HepG2 (cell line): ENCODE measurements at regions not wholly inside any gene's neighbourhood (a gene's known extent, or its start where the extent isn't known, plus 50 kb on each side); places are given as distances from the start of the nearest gene placed in this dataset.

ENCODE experiments used
- ATAC-seq: fragments of 200-7000 bp; cut with Tn5 transposase; 3 replicates; pipeline ENCODE4 v1.9.1; 2020; ENCODE audit warnings: mild to moderate bottlenecking, moderate library complexity
- BruUV-seq: library from RNA; stranded (reverse); fragments of 400-500 nt; replicated peaks from 2 replicates; lab custom pipeline; 2021; lab: Mats Ljungman, UMichigan
- CTCF ChIA-PET: fragments of 300-600 bp; formaldehyde crosslinking; extraction: SDS; loops from one replicate; lab custom pipeline; 2021; ENCODE audit warnings: low total read pairs, inconsistent platforms, low intra/inter-chr PET ratio; lab: Yijun Ruan, JAX
- POLR2A ChIA-PET: fragments of 350-600 bp; sonication (Branson Sonifier 250); formaldehyde crosslinking; loops from one replicate; lab custom pipeline; 2020; ENCODE audit warnings: antibody characterized with exemption, inconsistent platforms; lab: Yijun Ruan, JAX
- DNase-seq: peaks from one replicate; pipeline ENCODE4 v3.0.0-alpha.2; 2015; ENCODE audit warnings: low spot score
- FAIRE-seq: peaks from 3 replicates; lab custom pipeline; 2011; peaks lifted over from hg19 to GRCh38; lab: Jason Lieb, UNC
- H2AFZ ChIP-seq: one replicate; pipeline ENCODE4 v1.6.1; 2011; ENCODE audit warnings: low read length, inconsistent platforms
- H3K27ac ChIP-seq: fragments of 300-600 bp; 3 replicates; pipeline ENCODE4 v1.8.0; 2011; ENCODE audit warnings: mixed run types, mild to moderate bottlenecking, mixed read lengths, low read length, inconsistent platforms; ENCODE audit not compliant: insufficient read depth; ENCODE audit errors: extremely low read length
- H3K27me3 ChIP-seq, 2 experiments: fragments of 200-600 bp in 1 of 2; 2 replicates in 1 of 2; 3 replicates in 1 of 2; pipeline versions ENCODE4 v1.6.0 to v1.8.0; 2011; ENCODE audit warnings: low read length in 2 of 2, mild to moderate bottlenecking in 2 of 2, moderate library complexity in 2 of 2, inconsistent platforms in 1 of 2; ENCODE audit not compliant: insufficient read depth in 2 of 2, control insufficient read depth in 1 of 2
- H3K36me3 ChIP-seq, 2 experiments: fragments of 200-600 bp in 1 of 2; replicated peaks in 1 of 2; 2 replicates in 1 of 2; 3 replicates in 1 of 2; pipeline versions ENCODE4 v1.5.1 to v1.8.0; 2011; ENCODE audit warnings: low read length in 2 of 2, inconsistent platforms in 1 of 2; ENCODE audit not compliant: insufficient read depth in 2 of 2, control insufficient read depth in 1 of 2
- H3K4me1 ChIP-seq: 2 replicates; pipeline ENCODE4 v1.5.1; 2012; ENCODE audit warnings: low read length, inconsistent platforms; ENCODE audit not compliant: insufficient read depth
- H3K4me2 ChIP-seq: 2 replicates; pipeline ENCODE4 v1.6.0; 2011; ENCODE audit warnings: low read depth, low read length, inconsistent platforms
- H3K4me3 ChIP-seq, 3 experiments: fragments of 200-600 bp in 1 of 3; sonication (generic), shearing (Covaris generic) in 1 of 3; replicated peaks in 1 of 3; 2 replicates each; pipeline ENCODE4 v1.5.1; 2011 to 2016; ENCODE audit warnings: low read length in 3 of 3, inconsistent platforms in 2 of 3, low read depth in 2 of 3, mild to moderate bottlenecking in 2 of 3, control low read depth in 1 of 3, mixed read lengths in 1 of 3; ENCODE audit not compliant: insufficient read depth in 1 of 3
- H3K79me2 ChIP-seq: one replicate; pipeline ENCODE4 v1.6.1; 2011; ENCODE audit warnings: low read length, inconsistent platforms; ENCODE audit not compliant: insufficient read depth
- H3K9ac ChIP-seq: 2 replicates; pipeline ENCODE4 v1.6.0; 2011; ENCODE audit warnings: mild to moderate bottlenecking, low read depth, low read length, inconsistent platforms; ENCODE audit not compliant: insufficient read depth
- H3K9me3 ChIP-seq: 2 replicates; pipeline ENCODE4 v1.5.1; 2012; ENCODE audit warnings: mild to moderate bottlenecking, low read length
- H4K20me1 ChIP-seq: 2 replicates; pipeline ENCODE4 v1.6.0; 2011; ENCODE audit warnings: inconsistent platforms, mild to moderate bottlenecking, low read length, moderate library complexity; ENCODE audit not compliant: insufficient read depth
- CTCF ChIP-seq: sonication (generic); formaldehyde crosslinking; IDR thresholded peaks from 2 replicates; pipeline ENCODE4 v1.5.0; 2020; ENCODE audit warnings: mild to moderate bottlenecking, missing genetic modification reagents, moderate library complexity
- FOSL1 ChIP-seq: sonication (generic); formaldehyde crosslinking; IDR thresholded peaks from 2 replicates; pipeline ENCODE4 v1.9.0; 2021; ENCODE audit warnings: missing genetic modification reagents, borderline replicate concordance
- KLF16 ChIP-seq, 2 experiments: sonication (generic) in 1 of 2; formaldehyde crosslinking in 1 of 2; IDR thresholded peaks; 2 replicates each; pipeline versions ENCODE4 v1.6.1 to v1.8.0; 2016 to 2023; ENCODE audit warnings: missing genetic modification reagents in 2 of 2, missing compliant biosample characterization in 1 of 2
- LCORL ChIP-seq, 2 experiments: fragments of 450-650 bp in 1 of 2; sonication (generic) in 1 of 2; formaldehyde crosslinking in 1 of 2; IDR thresholded peaks; 2 replicates each; pipeline versions ENCODE4 v1.5.0 to v1.6.1; 2017 to 2020; ENCODE audit warnings: antibody characterized with exemption in 1 of 2, missing genetic modification reagents in 1 of 2
- NCOA5 ChIP-seq: sonication (generic); formaldehyde crosslinking; IDR thresholded peaks from 2 replicates; pipeline ENCODE4 v1.4.0; 2020; ENCODE audit warnings: missing genetic modification reagents
- NKX3-1 ChIP-seq: sonication (generic); formaldehyde crosslinking; IDR thresholded peaks from 2 replicates; pipeline ENCODE4 v1.5.0; 2020; ENCODE audit warnings: missing genetic modification reagents
- ONECUT2 ChIP-seq: sonication (generic); formaldehyde crosslinking; IDR thresholded peaks from 2 replicates; pipeline ENCODE4 v1.4.0; 2020; ENCODE audit warnings: missing genetic modification reagents
- PCBP2 ChIP-seq: fragments of 200-400 bp; formaldehyde crosslinking; optimal IDR thresholded peaks from 2 replicates; pipeline ENCODE3; 2018; ENCODE audit warnings: low read length, low read depth; ENCODE audit not compliant: poor library complexity, severe bottlenecking
- PREB ChIP-seq: sonication (generic); formaldehyde crosslinking; IDR thresholded peaks from 2 replicates; pipeline ENCODE4 v1.4.0; 2020; ENCODE audit warnings: missing genetic modification reagents
- SP4 ChIP-seq: sonication (generic); formaldehyde crosslinking; IDR thresholded peaks from 2 replicates; pipeline ENCODE4 v1.8.1; 2023; ENCODE audit warnings: mild to moderate bottlenecking, missing genetic modification reagents
- SRSF9 ChIP-seq: fragments of 200-400 bp; formaldehyde crosslinking; IDR thresholded peaks from 2 replicates; pipeline ENCODE4 v1.6.1; 2018; ENCODE audit warnings: borderline replicate concordance, mild to moderate bottlenecking, low read depth, low read length; ENCODE audit not compliant: insufficient read depth, poor library complexity, severe bottlenecking
- SSRP1 ChIP-seq: IDR thresholded peaks from 2 replicates; pipeline ENCODE4 v1.6.1; 2016; ENCODE audit warnings: control low read depth
- TCF12 ChIP-seq, 2 experiments: fragments of 450-650 bp in 1 of 2; sonication (generic) in 1 of 2; formaldehyde crosslinking in 1 of 2; IDR thresholded peaks; 2 replicates each; pipeline versions ENCODE4 v1.6.1 to v1.8.0; 2017 to 2022; ENCODE audit warnings: antibody characterized with exemption in 1 of 2, mild to moderate bottlenecking in 1 of 2, missing genetic modification reagents in 1 of 2, moderate library complexity in 1 of 2
- THAP7 ChIP-seq: sonication (generic); formaldehyde crosslinking; IDR thresholded peaks from 2 replicates; pipeline ENCODE4 v1.8.1; 2023; ENCODE audit warnings: mild to moderate bottlenecking, missing genetic modification reagents
- ZNF564 ChIP-seq: sonication (generic); formaldehyde crosslinking; IDR thresholded peaks from 2 replicates; pipeline ENCODE4 v1.8.1; 2023; ENCODE audit warnings: mild to moderate bottlenecking, missing genetic modification reagents
- ZNF614 ChIP-seq: IDR thresholded peaks from 2 replicates; pipeline ENCODE4 v1.6.1; 2018; ENCODE audit warnings: missing biosample characterization, missing genetic modification reagents, inconsistent platforms, borderline replicate concordance
- WGBS: methylation state at CpG from one replicate; pipeline ENCODE4 v1.1.6; 2017; ENCODE audit warnings: low lambda C conversion rate; 5-methylcytosine and 5-hydroxymethylcytosine counted together
- in situ Hi-C: cut with HindIII; loops from 2 replicates; pipeline ENCODE4 v1.10.0; 2017; ENCODE audit warnings: low pct_unique_long_range_greater_than_20kb; ENCODE audit not compliant: extremely low pct_ligation_motif_present
- intact Hi-C: fragments of 100-400 bp; cut with micrococcal nuclease; formaldehyde crosslinking; loops from one replicate; pipeline ENCODE4 v1.10.0; 2022; ENCODE audit not compliant: unreplicated experiment

GRCh38 chr2:117679952-117680351 lies 134.5 kb upstream of the DDX18 start:
- CTCF ChIA-PET, result no interaction called here

More at GRCh38 chr2:117679952-117680351, 134.5 kb upstream of the DDX18 start:
- no peaks in the 10 kb centered on the region for H4K20me1 ChIP-seq
- no peak overlapping the region for H3K4me2 ChIP-seq
- no peak overlapping the region for H2AFZ ChIP-seq
- H3K9ac ChIP-seq, result no peak overlapping the region
- no peaks in the 10 kb centered on the region for H3K9me3 ChIP-seq
- H3K27ac ChIP-seq, result no peak overlapping the region
- intact Hi-C loops (no loop called here), in situ Hi-C loops (no loop called here)
- H3K79me2 ChIP-seq, result no peaks in the 10 kb centered on the region
- no peaks in the 10 kb centered on the region for H3K36me3 ChIP-seq
- no peak for ATAC-seq
- TF ChIP-seq THAP7 (CRISPR knock-in tag), result no peak
- TF ChIP-seq NCOA5 (CRISPR knock-in tag), result no peak
- no peak for TF ChIP-seq ONECUT2 (CRISPR knock-in tag)
- TF ChIP-seq CTCF (CRISPR knock-in tag), result no peak
- TF ChIP-seq TCF12 (IDR thresholded peaks at IDR 0.05), result no peak
- no peak for TF ChIP-seq TCF12 (CRISPR knock-in tag; IDR thresholded peaks at IDR 0.05)
- TF ChIP-seq SRSF9, result no peak
- TF ChIP-seq PCBP2, result no peak
- TF ChIP-seq ZNF614 (CRISPR knock-in tag), result no peak
- no peak for TF ChIP-seq KLF16 (CRISPR knock-in tag; IDR thresholded peaks at IDR 0.05)
- TF ChIP-seq SP4 (CRISPR knock-in tag), result no peak
- no peak for TF ChIP-seq NKX3-1 (CRISPR knock-in tag)
- no peak for TF ChIP-seq LCORL (IDR thresholded peaks at IDR 0.05)
- no peak for TF ChIP-seq LCORL (CRISPR knock-in tag; IDR thresholded peaks at IDR 0.05)
- no peak for TF ChIP-seq ZNF564 (CRISPR knock-in tag)
- no peak for TF ChIP-seq SSRP1 (CRISPR knock-in tag)
- TF ChIP-seq PREB (CRISPR knock-in tag), result no peak
- TF ChIP-seq FOSL1 (CRISPR knock-in tag), result no peak
- H3K4me1 ChIP-seq, result no peaks in the 10 kb centered on the region
- 38% methylated on average over 1 of the region's 1 CpG for WGBS
- no peak overlapping the region for H3K4me3 ChIP-seq
- no TSS peak for BruUV-seq
- POLR2A ChIA-PET, result no interaction called here
- no peak for DNase-seq
- 0 out of 5 replicates have a peak, but pooled peaks cover 0 to 5% of the 10 kb centered on the region in 2 experiments for H3K27me3 ChIP-seq
- FAIRE-seq, result no peak
